NCI-H748 (cell line): ENCODE measurements at regions not wholly inside any gene's neighbourhood (a gene's known extent, or its start where the extent isn't known, plus 50 kb on each side); places are given as distances from the start of the nearest gene placed in this dataset.
A peak's percentile ranks its signal among the peaks of the same experiment; 100 is the strongest.

ENCODE experiments used
- DNase-seq: peaks from one replicate; lab custom pipeline; 2025; ENCODE audit not compliant: unreplicated experiment; lab: John Stamatoyannopoulos, UW

- DNase-seq = peak; percentile 83
Measured at GRCh38 chr13:86051134-86052103, 252.2 kb upstream of the SLITRK6 start.

- DNase-seq = no peak
Measured at GRCh38 chr13:86038490-86038889, 239.3 kb upstream of the SLITRK6 start.

GRCh38 chr13:86020351-86021002, 221.3 kb upstream of the SLITRK6 start:
- DNase-seq = peak; percentile 73

- DNase-seq = no peak
Measured at GRCh38 chr13:86006317-86006716, 207.1 kb upstream of the SLITRK6 start.

GRCh38 chr13:86003029-86003428, 203.8 kb upstream of the SLITRK6 start:
- DNase-seq = peak; percentile 99

- peak; percentile 47 for DNase-seq
Measured at GRCh38 chr13:86000546-86000945, 201.3 kb upstream of the SLITRK6 start.

GRCh38 chr13:85997587-85997986, 198.4 kb upstream of the SLITRK6 start:
- DNase-seq = no peak

GRCh38 chr13:85995788-85996418, 196.7 kb upstream of the SLITRK6 start:
- DNase-seq = peak; percentile 58

GRCh38 chr13:85993567-85993966, 194.3 kb upstream of the SLITRK6 start:
- no peak for DNase-seq

GRCh38 chr13:85990397-85990796, 191.2 kb upstream of the SLITRK6 start:
- no peak for DNase-seq

GRCh38 chr13:85985797-85986196, 186.6 kb upstream of the SLITRK6 start:
- DNase-seq = no peak

- no peak for DNase-seq
Measured at GRCh38 chr13:85982102-85982501, 182.9 kb upstream of the SLITRK6 start.

- peak; percentile 60 for DNase-seq
Measured at GRCh38 chr13:85980447-85980846, 181.2 kb upstream of the SLITRK6 start.

GRCh38 chr13:85976242-85976641, 177.0 kb upstream of the SLITRK6 start:
- no peak for DNase-seq

GRCh38 chr13:85974608-85975366, 175.6 kb upstream of the SLITRK6 start:
- no peak for DNase-seq

- peak; percentile 16 for DNase-seq
Measured at GRCh38 chr13:85970727-85971126, 171.5 kb upstream of the SLITRK6 start.

GRCh38 chr13:85969331-85969730, 170.1 kb upstream of the SLITRK6 start:
- peak; percentile 11 for DNase-seq

- DNase-seq = no peak
Measured at GRCh38 chr13:85935868-85936467, 136.7 kb upstream of the SLITRK6 start.

- no peak for DNase-seq
Measured at GRCh38 chr13:85930108-85930507, 130.9 kb upstream of the SLITRK6 start.

- no peak for DNase-seq
Measured at GRCh38 chr13:85910962-85911361, 111.7 kb upstream of the SLITRK6 start.

GRCh38 chr13:85900521-85900920, 101.3 kb upstream of the SLITRK6 start:
- DNase-seq = no peak
